IMR-90 (cell line): ENCODE measurements at regions not wholly inside any gene's neighbourhood (a gene's known extent, or its start where the extent isn't known, plus 50 kb on each side); places are given as distances from the start of the nearest gene placed in this dataset.

Experiments
- ATAC-seq: fragments of 200-7000 bp; cut with Tn5 transposase; 2 replicates; pipeline ENCODE4 v1.9.1; 2020; ENCODE audit warnings: low read depth, mild to moderate bottlenecking, moderate library complexity
- BruUV-seq: library from RNA; stranded (reverse); fragments of 400-500 nt; replicated peaks from 2 replicates; lab custom pipeline; 2021; lab: Mats Ljungman, UMichigan
- CTCF ChIA-PET: fragments of 300-600 bp; formaldehyde crosslinking; extraction: SDS; loops from one replicate; lab custom pipeline; 2021; ENCODE audit warnings: antibody characterized with exemption; lab: Yijun Ruan, JAX
- POLR2A ChIA-PET: fragments of 300-600 bp; sonication (Branson Sonifier 250); formaldehyde crosslinking; loops from one replicate; lab custom pipeline; 2022; ENCODE audit warnings: antibody characterized with exemption; ENCODE audit not compliant: unreplicated experiment; lab: Charles Lee
- DNase-seq: peaks from one replicate; pipeline ENCODE4 v3.0.0; 2013
- H2AFZ ChIP-seq: replicated peaks from 2 replicates; pipeline ENCODE3; 2013; ENCODE audit warnings: low read length, mild to moderate bottlenecking; ENCODE audit not compliant: poor library complexity
- H2AK5ac ChIP-seq: 2 replicates; pipeline ENCODE4 v1.6.1; 2013; ENCODE audit warnings: low read depth, low read length, inconsistent platforms
- H2AK9ac ChIP-seq: replicated peaks from 2 replicates; pipeline ENCODE3; 2013; ENCODE audit warnings: mild to moderate bottlenecking, low read depth, low read length, moderate library complexity; ENCODE audit not compliant: poor library complexity
- H2BK120ac ChIP-seq: 2 replicates; pipeline ENCODE4 v1.6.1; 2013; ENCODE audit warnings: low read depth, low read length, inconsistent platforms
- H2BK15ac ChIP-seq: 3 replicates; pipeline ENCODE4 v1.6.1; 2013; ENCODE audit warnings: low read depth, low read length, inconsistent platforms
- H2BK20ac ChIP-seq: 2 replicates; pipeline ENCODE4 v1.6.1; 2013; ENCODE audit warnings: low read depth, mild to moderate bottlenecking, inconsistent platforms, low read length, moderate library complexity
- H2BK5ac ChIP-seq: 2 replicates; pipeline ENCODE4 v1.6.1; 2013; ENCODE audit warnings: mild to moderate bottlenecking, low read depth, low read length, inconsistent platforms; ENCODE audit not compliant: poor library complexity, severe bottlenecking
- H3K14ac ChIP-seq: replicated peaks from 2 replicates; pipeline ENCODE4 v1.6.1; 2013; ENCODE audit warnings: low read depth, low read length, inconsistent platforms
- H3K18ac ChIP-seq: 2 replicates; pipeline ENCODE4 v1.6.1; 2013; ENCODE audit warnings: low read depth, low read length, control low read depth
- H3K23ac ChIP-seq: 2 replicates; pipeline ENCODE4 v1.6.1; 2013; ENCODE audit warnings: low read depth, low read length, inconsistent platforms
- H3K27ac ChIP-seq: 2 replicates; pipeline ENCODE4 v1.5.1; 2013; ENCODE audit warnings: mild to moderate bottlenecking, control low read depth, low read length; ENCODE audit not compliant: insufficient read depth
- H3K27me3 ChIP-seq: 2 replicates; pipeline ENCODE4 v1.6.1; 2013; ENCODE audit warnings: low read length; ENCODE audit not compliant: control insufficient read depth, insufficient read depth
- H3K36me3 ChIP-seq: 2 replicates; pipeline ENCODE4 v1.6.1; 2013; ENCODE audit warnings: low read length, mixed read lengths; ENCODE audit not compliant: control insufficient read depth, insufficient read depth
- H3K4ac ChIP-seq: 2 replicates; pipeline ENCODE4 v1.6.1; 2013; ENCODE audit warnings: low read depth, low read length, inconsistent platforms
- H3K4me1 ChIP-seq: 2 replicates; pipeline ENCODE4 v1.6.1; 2013; ENCODE audit warnings: low read length, mixed read lengths; ENCODE audit not compliant: control insufficient read depth, insufficient read depth
- H3K4me2 ChIP-seq: 2 replicates; pipeline ENCODE4 v1.6.1; 2013; ENCODE audit warnings: low read depth, mild to moderate bottlenecking, control low read depth, low read length, moderate library complexity
- H3K4me3 ChIP-seq: 2 replicates; pipeline ENCODE4 v1.5.1; 2013; ENCODE audit warnings: low read depth, mild to moderate bottlenecking, control low read depth, low read length, moderate library complexity; ENCODE audit not compliant: insufficient read depth
- H3K56ac ChIP-seq: 2 replicates; pipeline ENCODE4 v1.6.1; 2013; ENCODE audit warnings: low read length, inconsistent platforms; ENCODE audit not compliant: insufficient read depth; ENCODE audit errors: extremely low read depth
- H3K79me1 ChIP-seq, 2 experiments: 2 replicates each; pipeline ENCODE4 v1.6.1; 2013; ENCODE audit warnings: low read length in 2 of 2, inconsistent platforms in 1 of 2, low read depth in 1 of 2
- H3K9ac ChIP-seq: 2 replicates; pipeline ENCODE4 v1.6.1; 2013; ENCODE audit warnings: low read depth, low read length, control low read depth
- H3K9me1 ChIP-seq: 2 replicates; pipeline ENCODE4 v1.6.1; 2013; ENCODE audit warnings: low read length, inconsistent platforms; ENCODE audit not compliant: insufficient read depth
- H3K9me3 ChIP-seq: 2 replicates; pipeline ENCODE4 v1.6.1; 2013; ENCODE audit warnings: low read length; ENCODE audit not compliant: control insufficient read depth, insufficient read depth
- H4K20me1 ChIP-seq: 2 replicates; pipeline ENCODE4 v1.6.1; 2013; ENCODE audit warnings: low read length, inconsistent platforms; ENCODE audit not compliant: insufficient read depth
- H4K5ac ChIP-seq: 2 replicates; pipeline ENCODE4 v1.6.1; 2013; ENCODE audit warnings: mild to moderate bottlenecking, low read depth, low read length, control low read depth
- H4K8ac ChIP-seq, 2 experiments: 2 replicates each; pipeline ENCODE4 v1.6.1; 2013; ENCODE audit warnings: low read depth in 2 of 2, low read length in 2 of 2, control low read depth in 1 of 2, inconsistent platforms in 1 of 2
- H4K91ac ChIP-seq: 2 replicates; pipeline ENCODE4 v1.6.1; 2013; ENCODE audit warnings: low read depth, low read length, inconsistent platforms; ENCODE audit not compliant: insufficient read depth
- BHLHE40 ChIP-seq: fragments of 150-350 bp; IDR thresholded peaks from 2 replicates; pipeline ENCODE4 v1.6.1; 2016; ENCODE audit warnings: mild to moderate bottlenecking, low read depth, low read length
- CEBPB ChIP-seq: IDR thresholded peaks from 2 replicates; pipeline ENCODE4 v1.6.1; 2012; ENCODE audit warnings: low read depth, low read length, improper control_type of control experiment
- CHD1 ChIP-seq: IDR thresholded peaks from 2 replicates; pipeline ENCODE4 v1.6.1; 2012; ENCODE audit warnings: low read depth, low read length, improper control_type of control experiment
- FOS ChIP-seq: fragments of 150-350 bp; IDR thresholded peaks from 2 replicates; pipeline ENCODE4 v1.6.1; 2016; ENCODE audit warnings: low read depth, low read length
- MAFK ChIP-seq: IDR thresholded peaks from 2 replicates; pipeline ENCODE4 v1.6.1; 2012; ENCODE audit warnings: low read depth, low read length, improper control_type of control experiment
- MAZ ChIP-seq: IDR thresholded peaks from 2 replicates; pipeline ENCODE4 v1.6.1; 2012; ENCODE audit warnings: low read depth, mild to moderate bottlenecking, low read length, improper control_type of control experiment, moderate library complexity, borderline replicate concordance
- MXI1 ChIP-seq: IDR thresholded peaks from 2 replicates; pipeline ENCODE4 v1.6.1; 2012; ENCODE audit warnings: low read depth, mild to moderate bottlenecking, low read length, moderate library complexity, borderline replicate concordance
- NFE2L2 ChIP-seq: fragments of 150-350 bp; IDR thresholded peaks from 2 replicates; pipeline ENCODE4 v1.6.1; 2016; ENCODE audit warnings: low read depth, mild to moderate bottlenecking, low read length
- POLR2A ChIP-seq: IDR thresholded peaks from 2 replicates; pipeline ENCODE4 v1.6.1; 2012; ENCODE audit warnings: mild to moderate bottlenecking, low read depth, low read length
- RAD21 ChIP-seq: IDR thresholded peaks from 2 replicates; pipeline ENCODE4 v1.6.1; 2012; ENCODE audit warnings: low read length, improper control_type of control experiment
- RCOR1 ChIP-seq: IDR thresholded peaks from 2 replicates; pipeline ENCODE4 v1.6.1; 2012; ENCODE audit warnings: mild to moderate bottlenecking, low read length, improper control_type of control experiment; ENCODE audit not compliant: insufficient replicate concordance
- RFX5 ChIP-seq: IDR thresholded peaks from 2 replicates; pipeline ENCODE4 v1.8.0; 2012; ENCODE audit warnings: low read depth, mild to moderate bottlenecking, low read length, moderate library complexity
- SMC3 ChIP-seq: fragments of 150-350 bp; IDR thresholded peaks from 2 replicates; pipeline ENCODE4 v1.6.1; 2016; ENCODE audit warnings: low read depth, mild to moderate bottlenecking, antibody characterized with exemption, low read length, moderate library complexity
- WGBS, 2 experiments: methylation state at CpG; one replicate each; pipeline versions ENCODE4 v1.1.5 to v1.1.7; 2013; ENCODE audit warnings: missing lambda C conversion rate in 2 of 2; ENCODE audit not compliant: insufficient read length in 1 of 2; ENCODE audit errors: extremely low coverage in 2 of 2; 5-methylcytosine and 5-hydroxymethylcytosine counted together
- dilution Hi-C: fragments of 300-500 bp; cut with HindIII; formaldehyde crosslinking; loops from one replicate; pipeline ENCODE4 v1.14.3; 2018; ENCODE audit warnings: low sequenced_read_pairs; ENCODE audit not compliant: unreplicated experiment
- in situ Hi-C: fragments of 300-500 bp; cut with MboI; formaldehyde crosslinking; loops from 3 replicates; pipeline ENCODE4 v1.14.3; 2019; ENCODE audit warnings: low sequenced_read_pairs, inconsistent platforms, mixed read lengths
- intact Hi-C: fragments of 100-400 bp; cut with micrococcal nuclease; formaldehyde crosslinking; loops from 2 replicates; pipeline ENCODE4 v1.10.0; 2022
- TF ChIP-seq, protein P1 (sequence below): conservative IDR thresholded peaks from 2 replicates; pipeline ENCODE4 v1.5.1; 2012; ENCODE audit warnings: mild to moderate bottlenecking, low read depth, low read length, improper control_type of control experiment
- TF ChIP-seq, protein P2 (sequence below): fragments of 150-350 bp; IDR thresholded peaks from 2 replicates; pipeline ENCODE4 v1.6.1; 2016; ENCODE audit warnings: low read depth, mild to moderate bottlenecking, low read length, moderate library complexity, borderline replicate concordance

DNA sequence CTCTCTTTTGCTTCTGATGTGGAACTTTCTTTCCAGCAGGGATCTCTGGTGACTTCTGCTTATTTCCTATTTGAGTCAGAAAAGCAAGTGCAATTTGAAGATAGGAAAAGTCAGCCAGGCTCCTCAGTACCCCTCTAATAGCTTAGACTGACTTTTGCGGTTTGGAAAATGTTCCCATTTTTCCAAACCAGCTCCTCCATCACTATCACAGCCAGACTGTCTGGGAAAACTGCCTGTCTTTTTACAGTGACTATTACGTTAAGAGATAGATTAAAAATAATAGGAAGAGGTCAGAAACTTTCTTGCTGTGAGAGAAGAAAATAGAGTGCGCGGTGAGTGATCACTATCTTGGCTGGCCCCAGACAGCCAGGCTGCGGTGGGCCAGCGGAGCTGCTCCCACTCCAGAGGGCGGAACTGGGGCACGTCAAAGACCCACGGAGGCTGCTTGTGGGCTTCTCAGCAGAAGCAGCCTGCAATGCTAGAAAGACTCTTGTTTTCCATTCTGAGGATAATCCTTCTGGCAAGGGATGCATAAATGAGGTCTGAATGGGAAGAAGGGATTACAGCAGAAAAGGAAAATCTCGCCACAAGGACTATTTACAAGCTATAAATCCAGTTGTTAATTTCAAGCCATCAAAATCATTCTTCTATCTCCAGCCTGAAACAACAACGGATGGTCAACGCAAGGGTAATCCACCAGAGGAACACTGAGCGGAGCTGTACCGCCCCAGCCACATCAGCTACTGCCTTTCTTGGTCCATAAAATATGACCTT is 151.0 kb upstream of the MSX2 start:
- H3K79me1 ChIP-seq: no peaks in the 10 kb centered on the region
- H3K36me3 ChIP-seq: no peaks in the 10 kb centered on the region
- dilution Hi-C loops: no loop called here
- no peak overlapping the region for H2AFZ ChIP-seq
- 25% methylated on average over 3 of the region's 14 CpGs; no CpG with 5 or more reads in 1 of the 2 experiments for WGBS, 2 experiments
- ATAC-seq: no peak
- H3K9me3 ChIP-seq: no peaks in the 10 kb centered on the region
- H2BK5ac ChIP-seq: no peak overlapping the region
- H2BK15ac ChIP-seq: peak overlapping the region; percentile 73; the same call in 1 of the 3 replicates
- intact Hi-C loops: loop anchor here (2.0 to 5.0 kb wide), 2 partner anchors 151 to 164 kb away; partner anchors contain the start of gene MSX2
- H3K18ac ChIP-seq: no peak overlapping the region; the same call in 1 of the 2 replicates
- no peak overlapping the region for H3K27ac ChIP-seq
- peak overlapping the region; percentile 3 for H3K4ac ChIP-seq
- no peak overlapping the region; the same call in 1 of the 2 replicates for H4K5ac ChIP-seq
- H3K27me3 ChIP-seq: no peaks in the 10 kb centered on the region
- H3K4me2 ChIP-seq: no peak overlapping the region
- no TSS peak for BruUV-seq
- H3K4me1 ChIP-seq: peaks cover 12% of the 10 kb centered on the region
- in situ Hi-C loops: no loop called here
- H4K8ac ChIP-seq: peak overlapping the region; percentile 7 to 20; a peak in 1 of 4 replicates
- CTCF ChIA-PET: interaction anchor here (1.3 kb wide), 2 partner anchors 27 to 109 kb away, joined by 3 read pairs; no protein-coding TSS in a partner anchor
- H4K91ac ChIP-seq: peak overlapping the region; percentile 6; the same call in 1 of the 2 replicates
- peak overlapping the region; percentile 30; the same call in 1 of the 2 replicates for H2BK20ac ChIP-seq
- POLR2A ChIA-PET: no interaction called here
- no peak overlapping the region for H3K4me3 ChIP-seq
- no peak overlapping the region for H2AK9ac ChIP-seq
- peak; percentile 19 for DNase-seq
- H3K9me1 ChIP-seq: peaks cover 3% of the 10 kb centered on the region
- H3K14ac ChIP-seq: peak overlapping the region; percentile 27; the same call in 1 of the 2 replicates
- H3K9ac ChIP-seq: no peak overlapping the region
- H2BK120ac ChIP-seq: peak overlapping the region; percentile 63; the same call in 1 of the 2 replicates
- H3K23ac ChIP-seq: no peak overlapping the region
- H3K56ac ChIP-seq: no peak overlapping the region
- peak overlapping the region; percentile 13; the same call in 1 of the 2 replicates for H2AK5ac ChIP-seq
- no peaks in the 10 kb centered on the region for H4K20me1 ChIP-seq
- no peak for TF ChIP-seq RAD21
- no peak for TF ChIP-seq NFE2L2
- TF ChIP-seq, protein P1, sequence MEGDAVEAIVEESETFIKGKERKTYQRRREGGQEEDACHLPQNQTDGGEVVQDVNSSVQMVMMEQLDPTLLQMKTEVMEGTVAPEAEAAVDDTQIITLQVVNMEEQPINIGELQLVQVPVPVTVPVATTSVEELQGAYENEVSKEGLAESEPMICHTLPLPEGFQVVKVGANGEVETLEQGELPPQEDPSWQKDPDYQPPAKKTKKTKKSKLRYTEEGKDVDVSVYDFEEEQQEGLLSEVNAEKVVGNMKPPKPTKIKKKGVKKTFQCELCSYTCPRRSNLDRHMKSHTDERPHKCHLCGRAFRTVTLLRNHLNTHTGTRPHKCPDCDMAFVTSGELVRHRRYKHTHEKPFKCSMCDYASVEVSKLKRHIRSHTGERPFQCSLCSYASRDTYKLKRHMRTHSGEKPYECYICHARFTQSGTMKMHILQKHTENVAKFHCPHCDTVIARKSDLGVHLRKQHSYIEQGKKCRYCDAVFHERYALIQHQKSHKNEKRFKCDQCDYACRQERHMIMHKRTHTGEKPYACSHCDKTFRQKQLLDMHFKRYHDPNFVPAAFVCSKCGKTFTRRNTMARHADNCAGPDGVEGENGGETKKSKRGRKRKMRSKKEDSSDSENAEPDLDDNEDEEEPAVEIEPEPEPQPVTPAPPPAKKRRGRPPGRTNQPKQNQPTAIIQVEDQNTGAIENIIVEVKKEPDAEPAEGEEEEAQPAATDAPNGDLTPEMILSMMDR: no peak
- TF ChIP-seq SMC3: no peak
- no peak for TF ChIP-seq MXI1
- TF ChIP-seq POLR2A: no peak
- TF ChIP-seq RCOR1: no peak
- TF ChIP-seq CEBPB: no peak
- TF ChIP-seq CHD1: no peak
- no peak for TF ChIP-seq FOS
- TF ChIP-seq, protein P2, sequence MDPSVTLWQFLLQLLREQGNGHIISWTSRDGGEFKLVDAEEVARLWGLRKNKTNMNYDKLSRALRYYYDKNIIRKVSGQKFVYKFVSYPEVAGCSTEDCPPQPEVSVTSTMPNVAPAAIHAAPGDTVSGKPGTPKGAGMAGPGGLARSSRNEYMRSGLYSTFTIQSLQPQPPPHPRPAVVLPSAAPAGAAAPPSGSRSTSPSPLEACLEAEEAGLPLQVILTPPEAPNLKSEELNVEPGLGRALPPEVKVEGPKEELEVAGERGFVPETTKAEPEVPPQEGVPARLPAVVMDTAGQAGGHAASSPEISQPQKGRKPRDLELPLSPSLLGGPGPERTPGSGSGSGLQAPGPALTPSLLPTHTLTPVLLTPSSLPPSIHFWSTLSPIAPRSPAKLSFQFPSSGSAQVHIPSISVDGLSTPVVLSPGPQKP: no peak
- TF ChIP-seq MAFK: no peak
- TF ChIP-seq RFX5: no peak
- TF ChIP-seq BHLHE40: no peak
- TF ChIP-seq MAZ: no peak
